HG02943 (cell line): ENCODE measurements at regions not wholly inside any gene's neighbourhood (a gene's known extent, or its start where the extent isn't known, plus 50 kb on each side); places are given as distances from the start of the nearest gene placed in this dataset.

Experiments
- ATAC-seq: cut with Tn5 transposase; IDR thresholded peaks from one replicate; pipeline ENCODE4 v1.9.1; 2021; ENCODE audit warnings: mild to moderate bottlenecking, low read depth, moderate library complexity; ENCODE audit not compliant: unreplicated experiment

DNA sequence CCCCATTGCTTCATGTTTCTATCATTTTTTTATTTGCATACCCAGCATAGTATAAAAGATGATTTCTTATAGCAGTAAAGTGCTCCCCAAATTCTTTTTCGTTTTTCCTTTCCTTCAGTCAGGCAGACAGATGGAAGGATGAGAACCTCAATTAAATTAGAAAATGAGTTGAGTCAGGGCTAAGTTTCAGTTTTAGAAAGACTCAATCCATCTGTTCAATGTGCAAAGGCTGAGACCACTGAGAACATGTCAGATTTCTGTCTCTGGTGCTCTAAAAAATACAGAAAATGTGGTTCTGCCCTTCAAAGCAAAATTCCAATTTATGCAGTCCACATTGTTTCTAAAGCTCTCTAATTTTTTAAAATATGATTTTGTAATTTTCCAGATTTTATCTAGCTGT, 257.6 kb upstream of the HS3ST5 start:
- ATAC-seq: no peak

DNA sequence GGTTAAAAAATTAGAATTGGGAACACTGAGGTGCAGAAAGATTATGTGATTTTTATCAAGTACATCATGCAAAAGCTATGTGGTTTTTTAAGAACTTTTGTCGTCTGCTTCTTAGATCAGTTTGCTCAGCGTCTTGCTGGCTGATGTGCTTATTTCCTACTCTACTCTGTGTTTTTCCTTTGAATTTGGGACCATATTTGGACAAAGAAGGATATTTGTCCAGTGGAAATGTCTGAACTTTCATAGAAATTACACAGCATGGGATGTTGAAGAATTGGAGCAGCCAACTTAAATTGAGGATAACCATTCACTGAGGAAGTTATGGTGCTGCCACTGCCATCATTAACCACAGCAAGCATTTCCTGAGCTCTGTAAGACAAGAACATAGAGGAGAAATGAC, 252.8 kb upstream of the HS3ST5 start:
- ATAC-seq: no peak

DNA sequence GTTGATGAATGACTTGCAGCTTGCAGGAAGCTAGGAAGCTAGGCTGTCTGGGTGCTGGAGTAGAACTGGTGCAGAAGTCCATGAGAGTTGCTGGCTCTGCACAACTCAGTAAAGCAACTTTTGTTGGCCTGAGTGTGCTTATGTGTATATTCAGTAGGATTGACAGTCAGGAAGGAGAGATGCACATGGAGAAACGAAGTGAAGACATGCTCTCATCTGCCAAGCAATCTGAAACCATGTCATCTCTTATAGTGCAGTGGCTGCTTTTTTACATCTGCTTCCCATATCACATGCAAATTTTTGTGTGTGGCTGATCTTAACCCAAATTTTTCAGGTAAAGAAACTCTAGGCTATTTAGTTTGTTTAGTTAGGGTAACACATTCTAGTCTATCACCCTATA, 252.4 kb upstream of the HS3ST5 start:
- ATAC-seq: no peak

GRCh38 chr6:114592506-114592905, 249.7 kb upstream of the HS3ST5 start:
- ATAC-seq: no peak

GRCh38 chr6:114588726-114589125, 245.9 kb upstream of the HS3ST5 start:
- no peak for ATAC-seq

DNA sequence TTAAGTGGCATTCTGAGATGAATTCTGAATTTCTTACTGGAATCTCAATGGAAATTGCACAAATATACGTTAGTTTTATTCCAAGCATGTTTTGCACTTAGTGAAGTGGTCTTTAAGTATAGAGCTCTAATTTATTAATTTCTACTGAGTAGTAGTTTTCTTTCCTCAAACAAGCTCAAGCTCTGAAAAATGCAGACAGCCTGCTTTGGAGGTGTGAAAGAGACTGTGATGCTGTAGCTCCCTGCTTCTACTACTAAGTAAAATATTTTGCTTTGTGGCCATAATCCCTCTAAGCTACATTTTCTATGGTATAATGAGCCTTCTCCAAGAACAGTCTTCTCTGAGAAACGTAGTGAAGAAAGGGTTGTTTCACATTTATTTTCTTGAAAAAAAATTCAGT, 243.5 kb upstream of the HS3ST5 start:
- ATAC-seq: no peak

DNA sequence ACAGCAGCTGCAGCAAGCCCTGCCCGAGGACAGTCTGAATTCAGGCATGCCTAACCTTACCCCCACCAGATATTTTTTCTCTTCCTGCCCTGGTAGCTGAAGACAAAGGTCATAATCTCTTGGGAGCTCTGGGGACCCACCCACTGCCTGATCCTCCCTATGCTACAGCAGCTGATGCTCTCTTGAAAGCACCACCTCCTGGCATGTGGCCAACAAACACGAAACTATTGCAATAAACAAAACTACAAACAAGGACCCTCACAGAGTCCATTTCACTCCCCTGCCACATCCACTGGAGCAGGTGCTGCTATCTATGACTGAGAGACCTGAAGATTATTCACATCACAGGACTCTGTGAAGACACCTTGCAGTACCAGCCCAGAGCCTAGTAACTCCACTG, 238.5 kb upstream of the HS3ST5 start:
- no peak for ATAC-seq

GRCh38 chr6:114580882-114581281, 238.1 kb upstream of the HS3ST5 start:
- ATAC-seq: no peak

DNA sequence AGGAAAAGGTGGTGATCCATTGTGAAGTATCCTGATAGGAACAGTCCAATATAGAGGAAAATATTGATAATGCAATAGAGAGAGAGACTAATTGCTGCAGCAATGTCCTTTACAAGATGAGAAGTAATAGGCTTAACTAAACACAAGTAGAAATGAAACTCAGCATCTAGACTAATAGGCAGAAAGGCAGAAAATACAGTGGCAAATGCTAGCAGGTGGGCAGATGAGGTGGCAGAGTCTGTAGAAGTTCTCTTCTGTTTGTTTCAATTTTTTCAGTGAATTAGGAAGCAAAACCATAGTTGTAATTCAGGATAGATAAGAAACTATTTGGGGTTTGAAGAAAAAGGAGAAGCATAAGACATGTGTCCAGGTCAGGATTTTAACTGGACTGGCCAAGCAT, 236.7 kb upstream of the HS3ST5 start:
- ATAC-seq: no peak

DNA sequence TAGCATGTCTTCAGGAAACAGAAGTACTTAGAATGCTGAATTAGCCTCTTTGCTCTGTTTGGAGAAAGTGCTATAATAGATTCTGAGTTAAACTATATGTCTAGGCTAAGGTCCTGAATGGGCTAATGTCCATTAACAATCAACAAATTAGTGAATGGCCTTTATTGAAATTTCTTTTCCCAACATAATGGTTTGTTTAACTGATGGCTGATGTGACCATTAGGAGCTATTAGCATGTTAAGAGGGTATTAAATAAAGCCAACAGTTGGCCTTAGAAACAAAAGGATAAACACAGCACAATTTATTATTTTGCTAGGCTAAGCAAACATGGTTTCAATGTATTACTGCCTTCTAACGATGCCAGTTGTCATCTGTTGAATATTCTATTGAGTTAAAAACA, 234.3 kb upstream of the HS3ST5 start:
- no peak for ATAC-seq

DNA sequence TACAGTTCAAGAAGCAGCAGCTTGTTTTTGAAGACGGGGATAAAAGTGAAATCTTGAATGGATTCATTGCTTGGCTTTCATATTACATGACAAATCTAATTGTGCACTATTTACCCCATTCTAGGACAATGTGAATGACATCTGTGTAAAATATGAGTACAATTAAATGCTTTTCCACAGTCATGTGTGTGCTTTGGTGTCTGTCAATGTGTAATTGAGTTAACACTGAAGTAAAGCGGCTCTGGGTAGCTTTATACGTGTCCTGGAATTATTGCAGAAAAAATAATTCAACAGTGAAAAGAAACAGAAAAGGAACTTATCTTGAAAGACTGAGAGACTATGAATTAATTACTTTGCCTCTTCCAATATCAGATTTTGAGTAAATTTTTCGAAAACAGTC, 233.5 kb upstream of the HS3ST5 start:
- no peak for ATAC-seq

- ATAC-seq: no peak
Observed at GRCh38 chr6:114569669-114570068, 226.8 kb upstream of the HS3ST5 start.

DNA sequence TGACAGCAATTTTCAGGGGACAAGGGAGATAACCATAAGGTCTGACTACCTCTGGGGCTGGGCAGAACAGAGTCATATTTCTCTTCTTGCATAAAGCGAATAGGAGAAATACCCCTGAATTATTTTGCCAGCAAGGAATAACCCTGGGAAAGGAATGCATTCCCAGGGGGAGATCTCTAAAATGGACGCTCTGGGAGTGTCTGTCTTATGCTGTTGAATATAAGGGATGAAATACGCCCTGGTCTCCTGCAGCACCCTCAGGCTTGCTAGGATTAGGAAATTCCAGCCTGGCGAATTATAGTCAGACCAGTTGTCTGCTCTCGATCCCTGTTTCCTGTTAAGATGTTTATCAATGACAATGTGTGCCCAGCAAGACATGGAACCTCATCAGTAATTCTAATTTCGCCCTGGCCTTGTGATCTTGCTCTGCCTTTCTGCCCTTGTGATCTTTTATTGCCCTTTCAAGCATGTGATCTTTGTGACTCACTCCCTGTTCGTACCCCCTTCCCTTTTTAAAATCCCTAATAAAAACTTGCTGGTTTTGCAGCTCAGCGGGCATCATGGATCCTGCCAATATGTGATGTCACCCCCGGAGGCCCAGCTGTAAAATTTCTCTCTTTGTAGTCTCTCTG, 221.6 kb upstream of the HS3ST5 start:
- ATAC-seq: no peak

GRCh38 chr6:114559419-114559818, 216.6 kb upstream of the HS3ST5 start:
- no peak for ATAC-seq

DNA sequence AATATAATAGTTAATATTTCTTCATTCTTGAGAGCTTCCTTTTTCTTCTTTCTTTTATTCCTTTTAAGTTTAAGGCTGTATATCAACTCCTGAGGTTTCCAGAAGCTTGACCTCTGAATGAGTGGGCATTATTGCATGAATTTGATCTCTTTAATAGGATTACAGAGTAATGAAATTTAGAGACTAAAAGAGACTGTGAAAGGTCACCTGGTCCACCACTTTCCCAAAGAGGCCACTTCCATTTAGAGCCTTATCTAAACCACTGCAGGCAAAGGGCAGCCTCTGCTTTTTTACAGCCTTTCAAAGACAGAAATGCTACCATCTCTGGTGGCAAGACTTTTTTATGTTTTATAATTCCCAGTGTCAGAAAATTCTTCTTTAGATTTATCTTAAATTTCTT, 215.3 kb upstream of the HS3ST5 start:
- no peak for ATAC-seq

DNA sequence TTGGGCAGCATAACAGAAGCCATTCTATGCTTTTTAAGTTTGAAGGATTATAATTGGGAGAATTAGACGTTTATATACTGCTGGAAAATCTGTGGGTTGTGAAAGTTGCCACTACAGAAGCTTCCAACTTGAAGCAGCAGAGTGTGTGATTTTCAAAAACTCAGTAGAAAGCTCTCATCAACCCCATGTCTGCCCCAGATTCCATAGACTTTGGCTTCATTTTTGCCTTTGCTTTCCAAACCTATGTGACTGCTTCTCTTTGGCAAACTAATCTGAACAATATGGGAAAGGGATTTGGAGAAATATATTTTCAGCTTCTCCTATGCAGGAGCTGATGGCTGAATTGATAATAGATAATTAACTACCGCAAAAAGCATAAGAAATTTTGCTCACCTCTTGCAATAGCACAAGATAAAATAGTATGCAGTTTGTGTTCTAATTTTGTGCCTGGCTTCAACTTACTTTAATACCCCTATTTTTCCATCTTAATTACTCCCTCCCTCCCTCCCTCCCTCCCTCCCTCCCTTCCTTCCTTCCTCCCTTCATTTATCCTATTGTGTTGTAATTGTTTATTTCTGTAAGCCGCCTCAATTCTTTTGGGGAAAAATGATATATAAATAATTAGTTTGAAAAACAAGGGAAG, 214.1 kb upstream of the HS3ST5 start:
- no peak for ATAC-seq

DNA sequence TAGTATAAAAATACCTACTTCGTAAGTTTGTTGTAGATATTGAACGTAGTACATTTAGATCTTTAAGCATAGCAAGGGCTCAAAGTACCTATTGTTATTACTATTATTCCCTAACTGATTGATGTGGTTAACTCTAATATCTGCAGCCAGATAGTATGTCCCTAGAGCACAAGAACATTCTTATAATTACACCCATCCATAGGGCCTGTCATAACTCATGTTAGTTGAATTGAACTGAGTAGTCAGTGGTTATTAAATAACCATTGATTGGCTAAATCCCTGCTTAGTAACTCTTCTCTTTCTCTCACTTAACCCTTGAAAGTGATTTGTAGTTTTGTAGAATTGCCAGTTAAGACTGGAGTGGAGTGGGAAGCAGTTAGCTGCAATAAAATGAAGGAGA, 207.5 kb upstream of the HS3ST5 start:
- ATAC-seq: no peak

GRCh38 chr6:114543696-114544095, 200.9 kb upstream of the HS3ST5 start:
- no peak for ATAC-seq

- ATAC-seq: no peak
Observed at GRCh38 chr6:114541794-114542193, 199.0 kb upstream of the HS3ST5 start.

DNA sequence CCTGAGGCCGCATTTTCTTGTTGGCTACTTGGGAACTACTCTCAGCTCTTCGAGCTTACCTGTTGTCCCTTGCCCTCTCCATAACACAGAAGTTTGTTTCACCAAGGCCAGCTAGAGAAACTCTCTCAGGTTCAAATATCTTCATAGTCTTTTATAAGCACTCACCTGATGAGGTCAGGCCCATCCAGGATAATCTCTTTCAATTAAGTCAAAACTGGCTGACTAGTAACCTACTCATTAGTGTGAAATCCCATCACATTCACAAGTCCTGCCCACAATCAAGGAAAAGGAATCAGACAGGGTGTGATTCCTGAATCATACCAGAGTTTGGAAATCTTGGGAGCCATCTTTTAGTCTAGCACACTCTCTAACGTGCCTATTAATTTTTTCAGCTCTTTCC, 195.2 kb upstream of the HS3ST5 start:
- no peak for ATAC-seq

- no peak for ATAC-seq
Observed at GRCh38 chr6:114534813-114535212, 192.0 kb upstream of the HS3ST5 start.

DNA sequence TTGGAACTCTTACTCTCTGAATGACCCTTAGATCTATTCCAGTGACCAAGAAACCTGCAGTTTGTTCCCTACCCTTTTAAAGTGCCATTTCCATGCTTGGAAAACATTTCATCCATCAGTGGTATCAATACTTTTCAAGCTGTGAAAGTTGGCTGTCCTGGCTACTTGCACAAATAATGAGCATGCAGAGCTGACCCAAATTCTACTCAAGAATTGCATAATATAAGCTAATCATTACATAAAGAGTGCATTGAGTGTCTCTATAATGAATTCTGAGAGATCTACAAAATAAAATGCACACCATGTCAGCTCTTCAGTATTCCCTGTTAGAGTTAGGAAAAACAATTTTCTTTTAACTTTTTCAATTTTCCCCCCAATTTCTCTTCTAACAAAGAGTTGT, 181.3 kb upstream of the HS3ST5 start:
- no peak for ATAC-seq

- no peak for ATAC-seq
Observed at GRCh38 chr6:114523508-114523907, 180.7 kb upstream of the HS3ST5 start.
